Heart right ventricle (tissue), 16 donors: ENCODE measurements at regions not wholly inside any gene's neighbourhood (a gene's known extent, or its start where the extent isn't known, plus 50 kb on each side); places are given as distances from the start of the nearest gene placed in this dataset.

Source experiments
- ATAC-seq, 8 donors: fragments of 200-7000 bp; cut with Tn5 transposase; one replicate each; pipeline ENCODE4 v1.9.1; 2020; ENCODE audit warnings: mild to moderate bottlenecking in 8 of 8, moderate library complexity in 8 of 8, moderate number of reproducible peaks in 1 of 8
- DNase-seq, 2 donors: peaks; one replicate each; pipeline ENCODE4 v3.0.0-alpha.2; 2020
- H3K27ac ChIP-seq, 10 donors: fragments of 200-600 bp; sonication (generic) in 2 of 10; one replicate each; pipeline versions ENCODE4 v1.5.0 to v1.8.0; 2020 to 2022; ENCODE audit warnings: mild to moderate bottlenecking in 3 of 10
- H3K27me3 ChIP-seq, 7 donors: fragments of 200-600 bp; one replicate each; pipeline ENCODE4 v1.8.0; 2021 to 2022; ENCODE audit warnings: mild to moderate bottlenecking in 2 of 7
- H3K36me3 ChIP-seq, 9 donors: fragments of 200-600 bp; sonication (generic) in 1 of 9; one replicate each; pipeline versions ENCODE4 v1.5.0 to v1.8.0; 2020 to 2022; ENCODE audit warnings: mild to moderate bottlenecking in 2 of 9
- H3K4me1 ChIP-seq, 9 donors: fragments of 200-600 bp; sonication (generic) in 1 of 9; one replicate each; pipeline versions ENCODE4 v1.5.0 to v1.8.0; 2020 to 2022; ENCODE audit warnings: mild to moderate bottlenecking in 4 of 9
- H3K4me3 ChIP-seq, 10 donors: fragments of 200-600 bp; sonication (generic) in 2 of 10; one replicate each; pipeline versions ENCODE4 v1.5.0 to v1.8.0; 2020 to 2022; ENCODE audit warnings: mild to moderate bottlenecking in 7 of 10, moderate library complexity in 2 of 10
- H3K9me3 ChIP-seq, 11 donors: fragments of 200-600 bp in 10 of 11; sonication (generic) in 2 of 11; one replicate each; pipeline versions ENCODE4 v1.5.0 to v1.8.0; 2013 to 2022; ENCODE audit warnings: mild to moderate bottlenecking in 2 of 11, control low read depth in 1 of 11, moderate library complexity in 1 of 11
- WGBS, 2 donors: extraction: QIAGEN DNeasy Blood & Tissue Kit; methylation state at CpG; one replicate each; pipeline ENCODE4 v1.1.7; 2013; ENCODE audit warnings: inconsistent platforms in 1 of 2; 5-methylcytosine and 5-hydroxymethylcytosine counted together
- intact Hi-C, 10 donors: fragments of 100-400 bp; cut with DNase I; formaldehyde crosslinking; loops; one replicate each; pipeline versions ENCODE4 v1.11.1 to v1.14.2; 2022
- TF ChIP-seq, protein P1 (sequence below), 9 donors: fragments of 200-600 bp; sonication (generic) in 2 of 9; IDR thresholded peaks; one replicate each; pipeline versions ENCODE4 v1.5.0 to v1.8.0; 2021 to 2022; ENCODE audit warnings: antibody characterized with exemption in 9 of 9, mild to moderate bottlenecking in 5 of 9, moderate library complexity in 1 of 9
- donor health status: Arrhythmogenic right ventricular cardiomyopathy.
- donor health status: ischemic (EF 13 %, LVEDD 7.1; RV severe dilation, severe dysfunction).
- donor health status: healthy with polysubstance abuse.
- donor health status: DM: no; HTN: yes; CAD: no.
- donor health status: DM: no; HTN: no; CAD: no.
- donor health status: ischemic (EF 25% LVEDD 6.9; RV normal size, moderate dysfunction).
- donor health status: ischemic (EF 25% LVEDD 5.7; RV mildly dilated, moderate dysfunction).
- donor health status: healthy.
- donor health status: DM: yes; HTN: yes; CAD: no.
- donor health status: Ischemic cardiomyopathy.
- donor health status: ischemic (EF 35%, LVEDD 5.7; RV mildly dilated, moderate dysfunction).
- donor health status: nonischemic (EF 11% LVEDD 7.7; RV severe dilation, severe dysfunction).
- donor health status: DM: yes; HTN: yes; CAD: no.
- donor health status: PGD.
- donor health status: ischemic (EF 29% LVEDD 5.4; RV normal size, mild dysfunction).
- donor health status: nonischemic (EF 23%, LVEDD 6.1; RV moderate dilation, normal function).

DNA sequence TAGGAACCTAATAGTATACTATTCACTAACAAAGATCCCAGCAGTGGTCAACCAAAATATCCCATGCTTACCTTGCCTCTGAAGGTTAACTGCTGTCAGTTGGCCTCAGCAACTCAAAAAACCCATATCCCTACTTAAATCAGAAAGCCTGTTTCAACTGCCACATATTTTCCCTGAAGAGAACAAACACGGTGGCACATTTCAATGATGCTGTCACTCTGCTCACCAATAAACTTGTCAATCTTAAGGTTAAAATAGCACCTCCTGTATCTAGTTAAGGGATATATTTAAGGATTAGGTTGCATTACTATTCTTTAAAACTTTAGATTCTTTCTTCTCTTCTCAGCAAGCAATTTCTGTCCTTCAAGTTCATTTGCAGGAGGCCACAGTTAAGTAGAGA, 986.9 kb downstream of the CDH18 start:
- H3K27me3 ChIP-seq: no peaks in the 10 kb centered on the region
- DNase-seq (no peak), ATAC-seq (no peak)
- no peak overlapping the region for H3K4me3 ChIP-seq
- intact Hi-C loops: no loop called here
- H3K9me3 ChIP-seq: peaks cover 0 to 9% (median 0%) of the 10 kb centered on the region in 11 donors
- no peak overlapping the region for H3K27ac ChIP-seq
- H3K4me1 ChIP-seq: no peaks in the 10 kb centered on the region
- TF ChIP-seq, protein P1, sequence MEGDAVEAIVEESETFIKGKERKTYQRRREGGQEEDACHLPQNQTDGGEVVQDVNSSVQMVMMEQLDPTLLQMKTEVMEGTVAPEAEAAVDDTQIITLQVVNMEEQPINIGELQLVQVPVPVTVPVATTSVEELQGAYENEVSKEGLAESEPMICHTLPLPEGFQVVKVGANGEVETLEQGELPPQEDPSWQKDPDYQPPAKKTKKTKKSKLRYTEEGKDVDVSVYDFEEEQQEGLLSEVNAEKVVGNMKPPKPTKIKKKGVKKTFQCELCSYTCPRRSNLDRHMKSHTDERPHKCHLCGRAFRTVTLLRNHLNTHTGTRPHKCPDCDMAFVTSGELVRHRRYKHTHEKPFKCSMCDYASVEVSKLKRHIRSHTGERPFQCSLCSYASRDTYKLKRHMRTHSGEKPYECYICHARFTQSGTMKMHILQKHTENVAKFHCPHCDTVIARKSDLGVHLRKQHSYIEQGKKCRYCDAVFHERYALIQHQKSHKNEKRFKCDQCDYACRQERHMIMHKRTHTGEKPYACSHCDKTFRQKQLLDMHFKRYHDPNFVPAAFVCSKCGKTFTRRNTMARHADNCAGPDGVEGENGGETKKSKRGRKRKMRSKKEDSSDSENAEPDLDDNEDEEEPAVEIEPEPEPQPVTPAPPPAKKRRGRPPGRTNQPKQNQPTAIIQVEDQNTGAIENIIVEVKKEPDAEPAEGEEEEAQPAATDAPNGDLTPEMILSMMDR (IDR thresholded peaks at IDR 0.05): no peak
- WGBS, 2 donors: 74 to 81% methylated on average over 1 of the region's 1 CpG
- H3K36me3 ChIP-seq: no peaks in the 10 kb centered on the region

DNA sequence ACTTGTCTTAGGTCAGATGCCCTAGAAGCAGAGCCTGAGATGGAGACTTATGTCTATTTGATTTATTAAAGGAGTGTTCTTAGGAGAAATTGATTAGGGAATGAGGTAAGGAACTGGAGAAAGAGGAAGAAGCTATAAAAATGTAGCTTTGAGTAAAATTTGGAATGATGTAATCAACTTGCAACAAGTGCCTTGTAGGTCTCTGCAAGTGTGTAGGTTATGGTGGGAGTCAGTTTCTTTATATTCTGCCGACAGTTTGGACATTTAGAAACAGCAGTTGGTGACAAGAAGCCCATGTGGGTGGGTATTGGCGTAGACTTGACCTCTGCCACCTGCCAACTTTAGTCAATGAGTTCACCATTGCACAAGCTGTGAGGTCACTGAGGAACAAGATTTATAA, 986.5 kb downstream of the CDH18 start:
- peaks cover 0 to 9% (median 0%) of the 10 kb centered on the region in 11 donors for H3K9me3 ChIP-seq
- H3K27ac ChIP-seq: no peak overlapping the region
- no peaks in the 10 kb centered on the region for H3K36me3 ChIP-seq
- no peak overlapping the region for H3K4me3 ChIP-seq
- ATAC-seq: no peak
- no peaks in the 10 kb centered on the region for H3K4me1 ChIP-seq
- TF ChIP-seq, protein P1 (IDR thresholded peaks at IDR 0.05): no peak
- intact Hi-C loops: no loop called here
- WGBS, 2 donors: 34 to 50% methylated on average over 2 of the region's 2 CpGs
- H3K27me3 ChIP-seq: no peaks in the 10 kb centered on the region
- no peak for DNase-seq

DNA sequence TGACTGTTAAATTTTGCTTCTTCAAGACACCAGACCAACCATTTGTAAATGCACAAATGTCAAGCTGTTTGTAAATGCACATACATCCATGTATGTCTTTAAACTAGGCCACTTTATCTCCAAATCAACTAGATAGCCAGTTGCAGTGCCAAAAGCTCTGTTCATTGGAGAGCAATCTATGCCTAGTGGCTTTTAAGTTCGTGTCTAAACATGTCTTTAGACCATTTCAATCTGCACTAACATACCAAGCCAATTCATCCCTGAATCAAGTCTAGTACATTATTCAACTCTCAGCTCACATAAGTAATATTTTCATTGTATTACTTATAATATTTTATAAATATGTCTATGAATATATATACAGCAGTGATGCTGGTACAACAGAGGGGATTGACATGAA, 985.9 kb downstream of the CDH18 start:
- intact Hi-C loops: no loop called here

DNA sequence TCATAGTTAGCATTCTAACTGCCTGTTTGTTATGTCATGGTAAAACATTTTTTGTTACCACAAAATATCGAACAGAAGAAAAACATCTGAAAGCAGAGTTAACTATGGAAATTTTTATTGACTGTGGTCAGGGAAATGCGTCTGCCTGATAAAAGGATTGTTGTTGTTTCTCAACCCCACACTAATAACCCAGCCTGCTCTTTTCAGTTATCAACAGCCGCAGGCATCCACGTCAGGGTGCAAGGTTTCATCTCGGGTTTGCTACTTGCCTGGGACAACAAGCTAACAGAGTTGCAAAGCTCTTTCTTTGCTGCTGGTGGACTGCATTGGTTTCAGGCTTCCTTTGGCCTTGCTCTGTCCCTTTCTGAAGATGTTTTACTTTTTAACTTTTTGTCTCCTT, 969.2 kb downstream of the CDH18 start:
- H3K36me3 ChIP-seq: no peaks in the 10 kb centered on the region
- intact Hi-C loops: no loop called here
- no peak for ATAC-seq
- peaks cover 0 to 31% (median 0%) of the 10 kb centered on the region in 11 donors for H3K9me3 ChIP-seq
- H3K27ac ChIP-seq: no peak overlapping the region
- H3K27me3 ChIP-seq: no peaks in the 10 kb centered on the region
- no peak overlapping the region for H3K4me3 ChIP-seq
- DNase-seq: no peak
- no peaks in the 10 kb centered on the region for H3K4me1 ChIP-seq
- 30 to 33% methylated on average over 5 of the region's 5 CpGs for WGBS, 2 donors
- TF ChIP-seq, protein P1 (IDR thresholded peaks at IDR 0.05): no peak

More for the DNA sequence above, 985.9 kb downstream of the CDH18 start:
- DNase-seq: no peak
- Histone ChIP-seq H3K4me1 (no peaks in the 10 kb centered on the region), H3K36me3 (no peaks in the 10 kb centered on the region), H3K27me3 (no peaks in the 10 kb centered on the region), H3K27ac (no peak overlapping the region), H3K9me3 (peaks cover 0 to 15% (median 0%) of the 10 kb centered on the region in 11 donors), H3K4me3 (no peak overlapping the region)
- TF ChIP-seq, protein P1 (IDR thresholded peaks at IDR 0.05): no peak
- ATAC-seq: no peak
- 25 to 37% methylated on average over 1 of the region's 1 CpG for WGBS, 2 donors
